Right ventricle myocardium superior (tissue), 1 donor: ENCODE measurements at regions not wholly inside any gene's neighbourhood (a gene's known extent, or its start where the extent isn't known, plus 50 kb on each side); places are given as distances from the start of the nearest gene placed in this dataset.

Experiments used
- ATAC-seq: fragments of 200-7000 bp; cut with Tn5 transposase; one replicate; pipeline ENCODE4 v1.9.1; 2020; ENCODE audit warnings: mild to moderate bottlenecking; ENCODE audit not compliant: poor library complexity
- DNase-seq: peaks from one replicate; pipeline ENCODE4 v3.0.0-alpha.2; 2020
- intact Hi-C: fragments of 100-400 bp; cut with DNase I; formaldehyde crosslinking; loops from one replicate; pipeline ENCODE4 v1.11.2; 2022
- donor health status: DM: no; HTN: yes; CAD: no; lungs with severe emphysema.

GRCh38 chr11:8833568-8834315 is 77.2 kb upstream of the AKIP1 start:
- intact Hi-C loops, result no loop called here
- ATAC-seq, result no peak
- DNase-seq, result no peak

DNA sequence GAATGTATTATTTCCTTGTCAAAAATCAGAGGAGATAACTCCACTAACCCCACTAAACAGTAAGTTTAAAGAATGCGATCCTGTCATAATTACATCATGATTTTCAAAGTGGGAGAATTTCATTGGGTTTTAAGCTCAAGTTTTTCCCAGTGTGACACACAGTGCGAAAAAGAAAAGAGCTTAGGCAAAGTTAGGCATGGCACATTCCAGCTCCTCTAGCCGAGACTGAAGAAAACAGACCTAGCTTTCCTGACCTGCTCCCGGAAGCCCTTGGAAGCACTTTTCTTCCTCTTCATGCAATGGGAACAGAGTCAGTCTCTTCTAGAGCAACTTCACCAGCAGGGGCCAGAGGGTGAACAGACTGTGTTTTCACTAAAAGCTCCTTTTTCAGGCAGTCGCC is 76.6 kb upstream of the AKIP1 start:
- no peak for DNase-seq
- ATAC-seq, result no peak
- intact Hi-C loops, result no loop called here

DNA sequence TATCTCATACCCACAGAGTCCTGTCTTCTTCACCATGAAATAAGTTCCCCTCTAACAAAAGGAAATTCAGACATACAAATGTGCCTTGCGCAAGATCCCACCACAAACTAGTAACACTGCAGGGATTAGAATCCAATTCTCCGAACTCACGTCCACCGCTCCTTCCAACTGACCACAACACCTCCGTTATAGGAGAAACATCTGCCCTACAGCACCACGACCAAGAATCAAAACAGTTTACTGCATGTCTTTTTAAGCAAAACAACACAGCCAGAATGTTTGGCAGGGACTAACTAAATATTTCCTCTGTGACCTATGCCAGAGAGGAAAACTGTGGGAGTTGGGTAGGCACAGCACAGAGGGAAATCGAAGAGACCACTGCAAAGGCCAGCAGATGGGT is 72.7 kb upstream of the AKIP1 start:
- intact Hi-C loops, result no loop called here
- ATAC-seq (peak; percentile 58), DNase-seq (no peak)

GRCh38 chr11:8839306-8839956 is 71.6 kb upstream of the AKIP1 start:
- ATAC-seq (no peak), DNase-seq (no peak)
- intact Hi-C loops, result no loop called here

GRCh38 chr11:8839957-8840945 is 70.7 kb upstream of the AKIP1 start:
- peak; percentile 63 for ATAC-seq

GRCh38 chr11:8841899-8842298 is 69.1 kb upstream of the AKIP1 start:
- intact Hi-C loops, result no loop called here
- ATAC-seq, result no peak
- no peak for DNase-seq

More at GRCh38 chr11:8839957-8840945, 70.7 kb upstream of the AKIP1 start:
- intact Hi-C loops, result no loop called here
- DNase-seq, result peak; percentile 51

DNA sequence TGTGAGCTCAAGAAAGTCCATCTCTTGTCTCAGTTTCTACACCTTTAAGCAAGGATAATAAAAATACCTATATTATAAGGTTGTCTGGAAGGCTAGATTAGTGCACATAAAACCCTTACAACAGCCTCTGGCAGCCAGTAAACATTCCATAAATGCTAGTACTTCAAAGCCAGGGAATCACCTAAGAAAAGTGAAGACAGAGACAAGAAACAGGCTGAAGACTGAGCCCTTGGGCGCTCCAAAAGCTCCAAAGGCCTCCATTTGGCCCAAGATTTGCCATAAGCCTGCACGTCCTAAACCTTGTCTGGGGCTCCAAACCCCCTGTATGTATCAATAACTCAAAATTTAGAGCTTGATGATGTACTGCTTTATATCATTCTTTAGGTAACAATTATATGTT is 52.2 kb upstream of the AKIP1 start:
- DNase-seq, result no peak
- intact Hi-C loops, result no loop called here
- no peak for ATAC-seq
